HUES48 (cell line): ENCODE measurements at regions not wholly inside any gene's neighbourhood (a gene's known extent, or its start where the extent isn't known, plus 50 kb on each side); places are given as distances from the start of the nearest gene placed in this dataset.
"Not testable (repeated sequence)": the region's sequence is repeated elsewhere in the genome, so short reads cannot be mapped to it uniquely, and the experiment has no call there.

Experiments used
- H3K27ac ChIP-seq: one replicate; pipeline ENCODE4 v1.7.0; 2013; ENCODE audit warnings: low read depth, low read length, inconsistent platforms
- H3K27me3 ChIP-seq: 2 replicates; pipeline ENCODE4 v1.6.1; 2013; ENCODE audit warnings: mild to moderate bottlenecking, low read length; ENCODE audit not compliant: control insufficient read depth, insufficient read depth
- H3K36me3 ChIP-seq: 2 replicates; pipeline ENCODE4 v1.6.1; 2013; ENCODE audit warnings: low read length; ENCODE audit not compliant: control insufficient read depth, insufficient read depth
- H3K4me1 ChIP-seq: 2 replicates; pipeline ENCODE4 v1.6.1; 2013; ENCODE audit warnings: mild to moderate bottlenecking, low read length; ENCODE audit not compliant: control insufficient read depth, insufficient read depth
- H3K4me3 ChIP-seq: 2 replicates; pipeline ENCODE4 v1.5.1; 2013; ENCODE audit warnings: mild to moderate bottlenecking, low read depth, low read length
- H3K9ac ChIP-seq: 2 replicates; pipeline ENCODE4 v1.6.1; 2013; ENCODE audit warnings: mild to moderate bottlenecking, low read depth, low read length, moderate library complexity
- H3K9me3 ChIP-seq: 2 replicates; pipeline ENCODE4 v1.6.1; 2013; ENCODE audit warnings: low read length; ENCODE audit not compliant: control insufficient read depth, insufficient read depth

DNA sequence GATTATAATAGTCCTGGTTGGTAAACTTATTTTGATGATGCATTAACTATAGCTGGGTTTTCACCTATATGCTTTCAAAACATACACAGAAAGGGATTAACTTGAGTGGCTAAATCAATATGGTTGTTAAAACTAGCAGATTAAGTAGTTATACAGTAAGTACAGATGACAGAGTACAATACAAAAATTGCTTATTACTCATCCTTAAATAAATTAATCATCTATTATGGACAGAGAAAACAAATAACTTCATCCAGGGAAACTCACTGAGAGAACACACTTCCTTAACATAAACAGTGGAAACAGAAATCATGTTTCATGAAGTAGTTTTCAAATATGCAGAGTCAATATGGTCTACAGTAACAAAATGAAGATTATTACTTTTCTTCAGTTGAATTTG lies 133.4 kb downstream of the AREG start:
- Histone ChIP-seq H3K9ac (no peak overlapping the region), H3K27ac (no peak overlapping the region)

GRCh38 chr4:74578865-74579264 lies 133.9 kb downstream of the AREG start:
- not testable (repeated sequence) for H3K9me3 ChIP-seq, H3K9ac ChIP-seq, H3K4me3 ChIP-seq, H3K4me1 ChIP-seq, H3K27ac ChIP-seq, H3K36me3 ChIP-seq, H3K27me3 ChIP-seq

More for the DNA sequence above, 133.4 kb downstream of the AREG start:
- H3K4me1 ChIP-seq = no peaks in the 10 kb centered on the region
- no peaks in the 10 kb centered on the region for H3K27me3 ChIP-seq
- H3K4me3 ChIP-seq = no peak overlapping the region
- no peaks in the 10 kb centered on the region for H3K36me3 ChIP-seq
- H3K9me3 ChIP-seq = no peaks in the 10 kb centered on the region

DNA sequence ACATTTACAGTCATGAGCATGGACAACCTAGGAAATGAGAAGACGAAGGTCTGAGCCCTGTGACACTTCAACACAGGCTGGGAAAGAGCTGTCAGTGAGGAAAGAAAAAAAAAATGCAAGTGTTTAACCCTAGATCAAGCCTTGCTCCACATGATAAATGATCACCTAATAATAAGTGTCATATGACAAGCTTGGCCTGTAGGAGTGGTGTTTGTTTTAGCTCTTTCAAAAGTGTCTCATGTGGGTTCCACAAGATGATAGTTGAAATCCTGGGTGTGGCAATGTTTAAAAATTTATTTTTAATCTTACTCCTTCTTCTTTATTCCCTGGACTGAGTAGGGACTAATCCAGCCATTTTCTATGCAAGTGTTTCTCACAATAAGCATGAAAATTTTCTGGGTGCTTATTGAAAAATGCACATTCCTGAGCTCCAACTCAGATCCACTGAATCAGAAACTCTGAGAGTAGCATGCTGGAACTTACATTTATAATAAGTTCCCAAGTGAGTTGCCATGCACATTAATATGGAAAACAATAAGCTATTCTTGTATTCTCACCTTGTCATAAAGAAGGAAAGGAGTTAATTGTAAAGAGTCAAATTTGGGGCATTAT lies 138.3 kb downstream of the AREG start:
- no peaks in the 10 kb centered on the region for H3K4me1 ChIP-seq
- no peak overlapping the region for H3K9ac ChIP-seq
- no peaks in the 10 kb centered on the region for H3K36me3 ChIP-seq
- H3K4me3 ChIP-seq = no peak overlapping the region
- H3K9me3 ChIP-seq = no peaks in the 10 kb centered on the region
- no peaks in the 10 kb centered on the region for H3K27me3 ChIP-seq
- H3K27ac ChIP-seq = no peak overlapping the region

DNA sequence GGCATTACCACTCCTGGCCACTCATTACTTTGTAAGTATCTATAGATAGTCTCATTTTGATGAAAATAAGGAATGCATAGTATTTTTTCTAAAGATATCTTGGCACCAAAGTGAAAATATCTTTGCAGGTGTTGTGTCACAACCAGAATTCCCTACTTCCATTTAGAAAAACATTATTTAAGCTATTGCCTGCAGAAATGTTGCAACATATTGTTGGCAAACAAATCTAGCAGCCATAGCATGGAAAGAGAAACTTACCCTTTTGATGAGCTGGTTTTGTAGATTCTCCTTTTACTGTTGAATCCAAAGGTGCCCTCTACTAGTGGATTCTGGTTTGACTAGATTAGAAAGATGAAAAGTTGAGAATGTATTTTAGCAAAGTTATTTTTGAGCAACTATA lies 138.8 kb downstream of the AREG start:
- Histone ChIP-seq H3K4me1 (no peaks in the 10 kb centered on the region), H3K36me3 (no peaks in the 10 kb centered on the region), H3K27me3 (no peaks in the 10 kb centered on the region), H3K9ac (no peak overlapping the region), H3K27ac (no peak overlapping the region), H3K9me3 (no peaks in the 10 kb centered on the region), H3K4me3 (no peak overlapping the region)

DNA sequence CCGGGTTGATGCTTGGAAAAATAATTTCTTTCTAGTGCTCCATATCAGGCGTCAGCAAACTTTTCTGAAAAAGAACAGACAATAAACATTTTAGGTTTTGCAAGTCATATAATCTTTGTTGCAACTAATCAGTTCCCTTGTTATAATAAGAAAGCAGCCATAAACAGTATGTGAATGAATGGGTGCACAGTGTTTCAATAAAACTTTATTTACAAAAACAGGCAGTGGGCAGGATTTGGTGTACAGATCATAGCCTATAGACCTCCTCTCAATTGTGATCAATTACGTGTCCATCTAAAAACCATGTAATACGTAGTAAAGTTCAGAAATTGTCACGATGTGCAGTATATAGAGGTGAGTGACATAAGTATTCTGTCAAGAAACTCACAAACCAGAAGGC lies 143.4 kb downstream of the AREG start:
- Histone ChIP-seq H3K9ac (no peak overlapping the region), H3K9me3 (no peaks in the 10 kb centered on the region), H3K36me3 (no peaks in the 10 kb centered on the region), H3K4me1 (no peaks in the 10 kb centered on the region), H3K27ac (no peak overlapping the region), H3K27me3 (no peaks in the 10 kb centered on the region), H3K4me3 (no peak overlapping the region)

DNA sequence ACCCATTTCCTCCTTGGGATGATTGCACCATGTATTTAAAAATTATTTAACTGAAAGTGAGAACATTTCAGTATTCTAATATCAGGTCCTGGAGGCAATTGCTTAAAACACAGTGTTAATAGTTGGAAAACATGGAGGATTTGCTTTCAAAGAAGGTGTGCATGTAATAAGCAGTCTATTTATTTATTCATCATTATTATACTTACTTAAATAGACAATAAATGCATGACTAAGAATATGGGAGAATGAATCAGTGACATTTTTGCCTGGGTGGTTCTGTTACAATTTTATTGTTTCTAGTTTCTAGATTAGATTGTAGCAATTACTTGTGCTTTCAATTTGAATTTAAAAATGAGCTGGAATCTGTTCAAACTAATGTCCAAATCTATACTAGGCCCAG lies 145.5 kb downstream of the AREG start:
- Histone ChIP-seq H3K27ac (no peak overlapping the region), H3K4me3 (no peak overlapping the region), H3K9me3 (no peaks in the 10 kb centered on the region), H3K36me3 (no peaks in the 10 kb centered on the region), H3K27me3 (no peaks in the 10 kb centered on the region), H3K9ac (no peak overlapping the region), H3K4me1 (no peaks in the 10 kb centered on the region)

- H3K9me3 ChIP-seq = peaks cover 10% of the 10 kb centered on the region; the same call in 1 of the 2 replicates
- H3K27me3 ChIP-seq = no peaks in the 10 kb centered on the region
- no peaks in the 10 kb centered on the region for H3K36me3 ChIP-seq
- H3K9ac ChIP-seq = no peak overlapping the region
- H3K4me3 ChIP-seq = no peak overlapping the region
- H3K4me1 ChIP-seq = no peaks in the 10 kb centered on the region
- no peak overlapping the region for H3K27ac ChIP-seq
Measured at GRCh38 chr4:74598611-74599325, 153.8 kb downstream of the AREG start.

- Histone ChIP-seq H3K4me3 (no peak overlapping the region), H3K9ac (no peak overlapping the region), H3K27ac (no peak overlapping the region), H3K27me3 (no peaks in the 10 kb centered on the region), H3K36me3 (no peaks in the 10 kb centered on the region), H3K4me1 (no peaks in the 10 kb centered on the region), H3K9me3 (0 out of 2 replicates have a peak, but pooled peaks cover 3% of the 10 kb centered on the region)
Measured at GRCh38 chr4:74603186-74603585, 158.2 kb downstream of the AREG start.

DNA sequence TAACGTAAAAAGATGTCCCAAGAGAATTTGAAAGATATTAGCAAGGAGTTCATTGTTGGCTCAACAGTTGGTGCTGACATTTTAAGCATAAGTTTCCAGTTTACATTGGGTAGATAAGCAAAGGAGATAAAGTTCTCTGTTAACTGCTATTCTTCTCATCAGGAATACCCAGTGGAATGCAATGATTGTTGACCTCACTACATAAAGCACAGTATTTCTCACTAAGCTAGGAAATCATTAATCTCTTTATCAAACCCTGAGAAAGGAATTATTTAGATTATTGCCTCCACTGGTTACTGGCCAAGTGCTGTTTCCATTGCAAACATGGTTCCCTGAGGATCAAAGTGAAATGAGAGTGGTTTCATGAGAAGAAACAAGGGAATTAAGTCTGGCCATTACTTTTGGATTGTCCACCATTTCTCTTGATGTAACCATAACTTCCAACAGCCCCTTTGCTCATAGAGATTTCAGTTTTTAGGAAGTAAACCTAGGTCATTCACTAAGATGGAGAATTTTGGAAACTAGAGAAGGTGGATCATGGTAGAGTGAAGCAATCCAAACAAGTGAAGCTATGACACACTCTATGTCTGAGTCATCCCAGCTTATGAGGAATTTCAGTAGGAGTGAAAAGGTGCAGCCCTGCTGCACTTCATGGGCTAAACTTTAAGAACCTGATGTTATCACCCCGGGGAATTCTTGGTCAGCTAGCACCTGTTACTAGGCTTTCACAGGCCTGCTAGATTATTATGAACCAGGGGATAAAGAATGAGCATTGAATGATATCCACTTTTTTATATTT lies 163.4 kb downstream of the AREG start:
- Histone ChIP-seq H3K27ac (peak overlapping the region; percentile 51), H3K4me3 (no peak overlapping the region), H3K36me3 (no peaks in the 10 kb centered on the region), H3K9ac (no peak overlapping the region), H3K27me3 (no peaks in the 10 kb centered on the region), H3K9me3 (no peaks in the 10 kb centered on the region), H3K4me1 (no peaks in the 10 kb centered on the region)

GRCh38 chr4:74610491-74610890 lies 165.6 kb downstream of the AREG start:
- Histone ChIP-seq H3K27me3 (no peaks in the 10 kb centered on the region), H3K9me3 (no peaks in the 10 kb centered on the region), H3K4me3 (no peak overlapping the region), H3K27ac (no peak overlapping the region), H3K36me3 (no peaks in the 10 kb centered on the region), H3K9ac (no peak overlapping the region), H3K4me1 (no peaks in the 10 kb centered on the region)

- no peaks in the 10 kb centered on the region for H3K27me3 ChIP-seq
Measured at GRCh38 chr4:74612837-74613236, 167.9 kb downstream of the AREG start.

More at GRCh38 chr4:74612837-74613236, 167.9 kb downstream of the AREG start:
- Histone ChIP-seq H3K4me1 (no peaks in the 10 kb centered on the region), H3K9ac (no peak overlapping the region), H3K36me3 (no peaks in the 10 kb centered on the region), H3K9me3 (no peaks in the 10 kb centered on the region), H3K27ac (no peak overlapping the region), H3K4me3 (no peak overlapping the region)
